Stimulated activated naive CD4-positive, alpha-beta T cell treated with Interleukin-2 at 50 U/mL for 16 hours (primary cell): ENCODE measurements at regions not wholly inside any gene's neighbourhood (a gene's known extent, or its start where the extent isn't known, plus 50 kb on each side); places are given as distances from the start of the nearest gene placed in this dataset.
"Not testable (repeated sequence)": the region's sequence is repeated elsewhere in the genome, so short reads cannot be mapped to it uniquely, and the experiment has no call there.

ENCODE experiments used
- DNase-seq: peaks from one replicate; lab custom pipeline; 2025; lab: John Stamatoyannopoulos, UW

GRCh38 chr13:90797335-90797734 lies 550.2 kb upstream of the MIR17HG start:
- no peak for DNase-seq

DNA sequence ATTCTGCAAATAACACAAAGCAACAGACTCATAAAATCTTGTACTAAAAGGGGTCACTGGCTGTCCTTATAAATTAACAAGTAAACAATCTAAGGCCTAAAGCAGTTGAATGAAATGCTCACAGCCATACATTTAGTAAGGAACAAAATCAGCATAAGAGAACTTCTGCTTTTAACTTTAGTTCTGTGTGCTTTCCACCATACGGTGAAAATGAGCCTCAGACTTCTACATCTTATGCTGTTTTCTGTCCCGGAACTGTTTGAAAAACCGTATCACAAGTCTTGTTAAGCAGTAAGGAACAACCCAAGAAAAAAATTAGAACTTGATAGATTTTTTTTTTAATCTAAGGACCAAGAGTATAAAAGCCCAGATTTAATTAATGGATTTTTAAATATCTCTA lies 549.1 kb upstream of the MIR17HG start:
- no peak for DNase-seq

- DNase-seq: no peak
Measured at GRCh38 chr13:90800082-90800746, 547.3 kb upstream of the MIR17HG start.

DNA sequence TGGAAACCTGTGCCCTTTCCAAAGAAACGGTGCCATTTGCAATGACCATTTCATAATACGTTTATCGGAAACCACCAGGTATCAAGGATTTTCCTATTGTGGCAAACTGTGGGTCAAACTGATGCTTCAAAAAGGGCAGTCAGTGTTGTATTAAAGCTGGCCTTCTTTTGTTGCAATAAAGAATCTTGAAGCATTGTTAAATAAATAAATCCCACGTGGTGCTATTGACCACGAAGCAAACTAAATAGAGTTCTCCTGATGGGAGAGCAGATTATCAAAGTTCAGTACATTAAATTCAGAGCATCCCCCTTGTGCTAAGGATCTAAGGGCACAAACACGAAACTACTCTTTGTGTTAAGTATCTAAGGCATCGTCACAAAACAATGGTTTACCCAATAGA lies 545.9 kb upstream of the MIR17HG start:
- DNase-seq: no peak

DNA sequence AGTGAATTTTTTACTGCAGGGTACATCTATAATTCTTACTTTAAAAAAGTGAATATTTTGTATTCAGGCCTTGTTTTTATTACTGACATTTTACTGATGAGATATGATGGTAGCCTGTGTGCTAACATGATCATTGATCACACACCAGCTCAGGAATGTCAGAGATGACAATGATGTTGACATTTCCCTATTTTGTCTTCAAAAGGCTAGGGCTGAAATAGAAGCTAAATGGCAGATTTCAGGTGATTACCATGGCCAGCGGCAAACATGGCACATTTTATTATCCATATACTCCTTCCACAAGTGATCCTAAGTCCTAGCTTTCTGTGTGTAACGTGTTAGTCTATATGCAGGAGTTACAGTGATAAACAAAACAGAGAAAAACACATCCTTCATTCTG lies 544.3 kb upstream of the MIR17HG start:
- DNase-seq: no peak

DNA sequence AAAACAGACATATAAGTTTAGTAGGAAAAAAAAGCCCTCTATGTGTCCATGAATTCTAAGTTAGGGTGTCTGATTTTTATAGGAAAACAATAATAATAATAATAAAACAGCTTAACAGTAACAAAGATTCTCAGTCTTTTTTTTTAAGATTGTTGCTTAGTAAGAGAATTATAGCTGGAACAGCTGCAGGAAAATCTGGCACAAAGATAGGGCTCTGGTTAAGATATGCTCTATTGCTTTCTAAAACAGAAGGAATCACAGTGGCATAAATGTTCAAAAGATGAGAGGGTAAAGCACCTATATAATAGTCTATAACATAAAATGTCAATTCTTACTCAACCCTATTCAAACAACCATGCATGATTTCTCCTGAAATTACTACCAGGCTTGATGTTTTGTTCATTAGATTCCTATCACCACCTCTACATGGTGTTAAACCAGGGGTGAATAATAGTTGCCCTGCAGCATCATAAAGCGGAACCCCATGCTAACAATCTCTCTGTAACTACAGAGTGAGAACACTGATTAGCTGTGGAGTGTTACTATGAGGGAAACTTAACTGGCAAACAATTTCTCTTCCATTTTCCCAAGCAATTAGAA lies 541.4 kb upstream of the MIR17HG start:
- DNase-seq: no peak

DNA sequence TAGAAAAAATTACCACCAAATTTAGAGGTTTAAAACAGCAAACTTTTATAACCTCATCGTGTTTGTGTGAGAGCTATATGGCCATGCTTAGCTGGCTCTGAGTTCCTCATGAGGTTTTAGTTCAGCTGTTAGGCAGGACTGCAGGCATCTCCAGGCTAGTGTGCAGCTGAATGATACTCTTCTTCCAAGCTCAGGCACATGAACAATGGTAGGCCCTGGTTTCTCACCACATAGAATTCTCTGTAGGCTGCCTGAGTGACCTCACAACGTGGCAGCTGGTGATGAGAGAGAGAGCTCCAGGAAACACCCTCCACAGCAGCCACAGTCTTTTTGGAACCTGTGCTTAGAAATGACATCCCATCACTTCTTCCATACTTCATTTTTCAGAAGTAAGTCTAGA lies 540.6 kb upstream of the MIR17HG start:
- DNase-seq: no peak

GRCh38 chr13:90808838-90809237 lies 538.6 kb upstream of the MIR17HG start:
- no peak for DNase-seq

- DNase-seq: no peak
Measured at GRCh38 chr13:90824032-90824431, 523.5 kb upstream of the MIR17HG start.

DNA sequence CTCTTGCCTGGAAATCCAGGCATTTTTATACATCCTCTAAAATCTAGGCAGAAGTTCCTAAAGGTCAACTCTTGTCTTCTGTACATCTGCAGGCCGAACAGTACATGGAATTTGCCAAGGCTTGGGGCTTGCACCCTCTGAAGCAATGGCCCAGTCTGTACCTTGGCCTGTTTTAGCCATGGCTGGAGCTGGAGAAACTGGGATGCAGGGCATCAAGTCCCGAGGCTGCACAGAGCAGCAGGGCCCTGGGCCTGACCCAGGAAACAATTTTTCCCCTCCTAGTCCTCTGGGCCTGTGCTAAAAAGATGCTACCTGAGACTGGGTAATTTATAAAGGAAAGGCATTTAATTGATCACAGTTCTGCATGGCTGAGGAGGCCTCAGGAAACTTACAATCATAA lies 520.8 kb upstream of the MIR17HG start:
- DNase-seq: no peak

GRCh38 chr13:90830782-90831181 lies 516.7 kb upstream of the MIR17HG start:
- DNase-seq: no peak

- DNase-seq: no peak
Measured at GRCh38 chr13:90833951-90834350, 513.5 kb upstream of the MIR17HG start.

DNA sequence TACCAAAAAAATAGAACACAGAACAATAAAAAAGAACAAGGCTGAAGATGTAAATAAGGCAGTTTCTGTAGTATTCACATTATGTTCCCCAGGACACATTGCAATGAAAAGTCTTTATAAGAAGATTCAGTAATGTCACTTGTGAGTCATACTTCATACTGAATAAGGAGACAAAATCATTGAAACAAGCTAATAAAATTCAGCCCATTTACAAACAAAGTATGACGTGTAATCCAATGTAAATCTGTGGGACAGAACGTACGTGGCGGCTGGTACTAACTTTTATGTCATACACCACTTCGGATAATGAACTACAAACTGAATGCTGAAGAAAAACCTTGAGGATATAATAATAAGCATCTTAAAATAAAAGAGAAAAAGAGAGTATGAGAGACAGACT lies 512.8 kb upstream of the MIR17HG start:
- no peak for DNase-seq

GRCh38 chr13:90835826-90836225 lies 511.7 kb upstream of the MIR17HG start:
- no peak for DNase-seq

DNA sequence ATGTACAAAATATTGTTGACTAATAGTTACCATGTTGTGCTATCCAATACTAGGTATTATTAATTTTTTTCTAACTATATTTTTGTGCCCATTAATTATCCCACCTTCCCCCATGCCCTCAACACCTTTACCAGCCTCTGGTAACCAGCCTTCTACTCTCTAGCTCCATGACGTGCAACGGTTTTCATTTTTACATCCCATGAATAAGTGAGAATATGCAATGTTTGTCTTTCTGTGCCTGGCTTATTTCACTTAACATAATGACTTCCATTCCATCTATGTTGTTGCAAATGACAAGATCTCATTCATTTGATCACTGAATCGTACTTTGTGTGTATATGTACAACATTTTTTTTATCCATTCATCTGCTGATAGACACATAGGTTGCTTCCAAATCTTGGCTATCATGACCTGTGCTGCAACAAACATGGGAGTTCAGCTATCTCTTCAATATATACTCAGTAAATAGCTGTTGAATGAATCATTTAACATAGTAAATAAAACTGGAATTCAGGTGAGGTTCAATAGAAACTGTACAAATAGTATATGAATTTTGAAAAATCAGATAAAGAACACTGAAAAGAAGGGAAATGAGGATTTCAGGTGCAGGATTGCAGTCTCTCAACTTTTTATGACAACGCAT lies 509.0 kb upstream of the MIR17HG start:
- no peak for DNase-seq

DNA sequence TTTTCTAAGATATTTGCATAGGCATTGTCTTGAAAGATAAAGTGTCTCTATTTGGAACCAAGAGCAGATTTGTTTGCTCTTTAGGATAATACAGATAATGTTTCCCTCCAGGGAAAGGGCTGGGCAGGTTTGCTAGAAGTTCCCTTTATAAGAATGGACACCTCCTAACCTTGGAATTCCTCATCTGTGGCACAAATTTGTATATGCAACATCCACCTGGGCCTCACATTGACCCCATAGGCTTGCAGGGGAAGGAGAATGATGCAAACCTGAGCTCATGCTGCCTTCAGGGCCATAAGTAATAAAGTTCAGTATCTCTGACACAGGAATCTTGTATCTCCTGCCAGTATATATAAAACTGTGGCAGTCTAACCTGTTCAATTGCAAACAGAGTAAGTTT lies 508.4 kb upstream of the MIR17HG start:
- no peak for DNase-seq

DNA sequence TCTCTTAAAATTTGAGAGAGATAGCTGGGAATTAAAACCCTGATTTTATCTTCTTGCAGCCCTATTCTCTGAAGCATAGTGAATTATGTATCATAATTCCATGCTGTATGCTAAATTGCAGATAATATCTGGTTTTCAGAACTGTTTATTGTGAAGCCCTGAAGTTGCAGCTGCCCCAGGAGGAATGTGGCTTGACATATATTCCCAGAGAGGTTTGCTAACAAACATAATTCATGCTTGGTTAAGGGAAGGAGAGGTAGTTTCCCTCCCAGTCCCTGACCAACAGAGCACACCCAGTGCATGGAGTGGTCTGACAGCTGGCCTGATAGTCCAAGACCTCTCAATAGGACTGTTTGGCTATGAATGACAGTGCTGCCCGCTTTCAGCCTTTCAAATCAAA lies 500.6 kb upstream of the MIR17HG start:
- DNase-seq: no peak

- not testable (repeated sequence) for DNase-seq
Measured at GRCh38 chr13:90853666-90854065, 493.8 kb upstream of the MIR17HG start.

- no peak for DNase-seq
Measured at GRCh38 chr13:90857921-90858320, 489.6 kb upstream of the MIR17HG start.

GRCh38 chr13:90866006-90866405 lies 481.5 kb upstream of the MIR17HG start:
- no peak for DNase-seq

DNA sequence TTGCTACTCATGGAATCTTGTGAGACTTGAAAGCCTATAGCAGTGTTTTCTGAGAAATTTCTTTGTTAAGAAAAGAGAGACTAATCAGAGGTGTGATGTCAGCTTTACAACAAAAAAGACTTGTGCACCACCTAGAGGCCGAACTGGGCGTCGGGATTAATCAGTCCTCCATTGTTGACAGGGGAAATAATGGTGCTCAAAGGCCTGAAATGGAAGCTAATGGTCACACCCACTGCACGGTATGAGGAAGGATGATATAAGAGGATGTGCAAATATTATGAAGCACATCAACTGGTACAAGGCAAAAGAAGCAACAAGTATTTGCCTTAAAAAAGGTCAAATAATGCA lies 480.2 kb upstream of the MIR17HG start:
- no peak for DNase-seq

DNA sequence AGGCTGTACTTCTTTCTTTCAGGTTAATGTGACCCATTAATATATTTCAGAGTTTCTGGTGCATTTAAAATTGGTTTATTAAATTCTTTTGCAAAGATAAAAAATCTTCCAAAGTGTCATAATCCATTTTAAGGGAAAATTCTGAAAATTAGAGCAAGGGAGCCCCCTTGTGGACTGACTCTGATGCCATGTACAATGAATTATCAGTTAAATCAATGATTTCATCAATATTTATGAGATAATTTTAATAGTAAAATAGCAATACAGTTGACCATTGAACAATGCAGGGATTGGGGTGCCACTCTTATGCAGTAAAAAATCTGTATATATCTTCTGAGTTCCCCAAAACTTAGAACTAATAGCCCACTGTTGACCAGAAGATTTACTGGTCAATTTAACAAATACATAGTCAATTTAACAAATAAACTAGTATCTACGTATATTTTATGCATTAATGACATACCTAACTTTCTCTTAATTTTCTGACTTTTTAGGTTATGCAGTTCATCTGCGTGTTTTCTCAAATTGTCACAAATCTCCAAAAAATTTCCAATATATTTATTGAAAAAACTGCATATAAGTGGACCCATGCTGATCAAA lies 479.1 kb upstream of the MIR17HG start:
- no peak for DNase-seq

- no peak for DNase-seq
Measured at GRCh38 chr13:90869580-90869979, 477.9 kb upstream of the MIR17HG start.
